Muscle layer of duodenum (tissue), 2 donors: ENCODE measurements at regions not wholly inside any gene's neighbourhood (a gene's known extent, or its start where the extent isn't known, plus 50 kb on each side); places are given as distances from the start of the nearest gene placed in this dataset.
A peak's percentile ranks its signal among the peaks of the same experiment; 100 is the strongest.

ENCODE experiments used
- H3K27ac ChIP-seq: one replicate; pipeline ENCODE4 v1.7.0; 2013; ENCODE audit warnings: mild to moderate bottlenecking, low read length
- H3K27me3 ChIP-seq: one replicate; pipeline ENCODE4 v1.7.0; 2013; ENCODE audit warnings: low read depth, mild to moderate bottlenecking, control low read depth, low read length
- H3K36me3 ChIP-seq, 2 donors: one replicate each; pipeline ENCODE4 v1.7.0; 2013; ENCODE audit warnings: low read length in 2 of 2, control low read depth in 1 of 2, mild to moderate bottlenecking in 1 of 2; ENCODE audit not compliant: insufficient read depth in 2 of 2, control insufficient read depth in 1 of 2
- H3K4me1 ChIP-seq, 2 donors: one replicate each; pipeline ENCODE4 v1.7.0; 2013; ENCODE audit warnings: low read length in 2 of 2, mild to moderate bottlenecking in 2 of 2, control low read depth in 1 of 2, moderate library complexity in 1 of 2; ENCODE audit not compliant: insufficient read depth in 2 of 2, control insufficient read depth in 1 of 2
- H3K4me3 ChIP-seq, 2 donors: one replicate each; pipeline ENCODE4 v1.7.0; 2013; ENCODE audit warnings: low read length in 2 of 2, low read depth in 1 of 2, mild to moderate bottlenecking in 1 of 2
- H3K9me3 ChIP-seq, 2 donors: one replicate each; pipeline ENCODE4 v1.7.0; 2013; ENCODE audit warnings: low read length in 2 of 2, control low read depth in 1 of 2, mild to moderate bottlenecking in 1 of 2; ENCODE audit not compliant: control insufficient read depth in 1 of 2
- donor health status: healthy.

DNA sequence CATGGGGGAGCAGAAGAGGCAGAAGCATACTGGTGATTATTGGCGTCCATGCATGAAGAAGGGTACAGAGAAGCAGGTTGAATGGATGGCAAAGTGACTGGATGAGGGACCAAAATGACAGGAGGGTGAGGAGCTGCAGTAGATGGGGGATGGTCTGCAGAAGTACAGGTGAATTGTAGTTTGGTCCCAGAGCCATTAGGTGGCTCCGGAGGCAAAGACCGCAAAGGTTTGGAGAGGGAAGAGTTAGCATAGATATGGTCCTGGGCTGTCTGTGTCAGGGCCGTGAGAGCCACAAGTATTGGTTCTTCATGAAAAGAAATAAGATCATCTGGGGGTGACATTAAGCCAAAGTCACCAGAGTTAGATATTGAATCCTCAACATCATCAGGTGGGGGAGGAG, 59.0 kb upstream of the ZNF726 start:
- Histone ChIP-seq H3K4me3 (no peak overlapping the region), H3K27me3 (no peaks in the 10 kb centered on the region), H3K9me3 (peaks cover 0 to 14% of the 10 kb centered on the region in 2 donors), H3K4me1 (no peaks in the 10 kb centered on the region), H3K36me3 (no peaks in the 10 kb centered on the region), H3K27ac (no peak overlapping the region)

DNA sequence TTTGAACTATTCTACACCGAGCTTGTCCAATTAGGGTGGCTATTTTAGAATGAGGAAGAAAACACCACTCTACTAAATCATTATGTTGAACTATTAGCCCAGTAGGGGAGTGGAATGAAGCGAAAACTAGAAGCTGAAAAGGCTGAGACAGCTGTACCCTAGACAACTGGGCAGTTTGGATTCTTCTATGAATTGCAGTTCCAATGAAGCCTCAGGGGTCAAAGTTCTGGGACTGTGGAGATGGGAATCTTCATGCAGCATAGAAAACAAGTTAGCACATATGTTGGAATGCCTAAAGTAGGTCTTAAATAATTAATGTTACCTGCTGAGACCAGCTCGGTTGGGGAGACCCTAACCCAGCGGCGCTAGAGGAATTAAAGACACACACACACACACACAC, 62.7 kb upstream of the ZNF726 start:
- Histone ChIP-seq H3K4me3 (no peak overlapping the region), H3K4me1 (no peaks in the 10 kb centered on the region), H3K27ac (no peak overlapping the region), H3K36me3 (no peaks in the 10 kb centered on the region), H3K9me3 (peaks cover 0 to 26% of the 10 kb centered on the region in 2 donors), H3K27me3 (no peaks in the 10 kb centered on the region)

DNA sequence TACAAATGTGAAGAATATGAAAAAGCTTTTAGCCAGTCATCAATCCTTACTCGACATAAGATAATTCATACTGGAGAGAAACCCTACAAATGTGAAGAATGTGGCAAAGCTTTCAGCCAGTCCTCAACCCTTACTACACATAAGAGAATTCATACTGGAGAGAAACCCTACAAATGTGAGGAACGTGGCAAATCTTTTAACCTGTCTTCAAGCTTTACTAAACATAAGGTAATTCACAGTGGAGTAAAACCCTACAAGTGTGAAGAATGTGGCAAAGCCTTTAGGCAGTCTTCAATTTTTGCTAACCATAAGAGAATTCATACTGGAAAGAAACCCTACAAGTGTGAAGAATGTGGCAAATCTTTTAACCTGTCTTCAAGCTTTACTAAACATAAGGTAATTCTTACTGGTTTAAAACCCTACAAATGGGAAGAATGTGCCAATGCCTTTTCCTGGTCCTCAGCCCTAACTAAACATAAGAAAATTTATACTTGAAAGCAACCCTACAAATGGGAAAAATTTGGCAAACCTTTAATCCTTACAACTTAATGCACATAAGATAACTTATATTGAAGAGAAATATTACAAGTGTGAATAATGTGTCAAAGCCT, 74.1 kb upstream of the ZNF681 start:
- H3K36me3 ChIP-seq, result no peaks in the 10 kb centered on the region
- H3K27me3 ChIP-seq, result no peaks in the 10 kb centered on the region
- H3K4me1 ChIP-seq, result no peaks in the 10 kb centered on the region
- peaks cover 11 to 36% of the 10 kb centered on the region in 2 donors for H3K9me3 ChIP-seq
- H3K4me3 ChIP-seq, result peak overlapping the region in 1 of 2 donors; percentile 43
- H3K27ac ChIP-seq, result no peak overlapping the region

DNA sequence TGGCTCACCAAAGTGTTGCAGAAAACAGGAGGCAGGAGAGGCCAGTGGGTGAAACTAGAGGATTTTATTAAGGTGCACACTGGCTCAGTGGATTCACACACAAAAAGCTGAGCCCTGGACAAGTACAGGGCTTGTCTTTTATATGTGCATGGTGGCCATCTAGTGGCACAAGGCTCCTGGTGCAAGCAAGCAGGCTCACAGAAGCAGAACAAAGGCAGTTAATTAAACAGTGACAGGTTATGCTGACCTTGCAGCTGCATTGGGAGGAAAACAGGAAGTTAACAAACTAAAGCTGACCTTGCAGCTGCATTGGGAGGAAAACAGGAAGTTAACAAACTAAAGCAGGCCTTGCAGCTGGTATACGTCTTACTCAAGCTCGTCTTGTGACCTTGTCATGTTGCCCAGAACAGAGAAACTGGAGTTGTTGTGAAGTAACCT, 65.3 kb upstream of the ZNF681 start:
- no peak overlapping the region for H3K27ac ChIP-seq
- H3K4me1 ChIP-seq, result no peaks in the 10 kb centered on the region
- H3K27me3 ChIP-seq, result no peaks in the 10 kb centered on the region
- no peaks in the 10 kb centered on the region for H3K36me3 ChIP-seq
- H3K9me3 ChIP-seq, result peaks cover 26 to 31% of the 10 kb centered on the region in 2 donors
- peak overlapping the region in 1 of 2 donors; percentile 34 for H3K4me3 ChIP-seq

DNA sequence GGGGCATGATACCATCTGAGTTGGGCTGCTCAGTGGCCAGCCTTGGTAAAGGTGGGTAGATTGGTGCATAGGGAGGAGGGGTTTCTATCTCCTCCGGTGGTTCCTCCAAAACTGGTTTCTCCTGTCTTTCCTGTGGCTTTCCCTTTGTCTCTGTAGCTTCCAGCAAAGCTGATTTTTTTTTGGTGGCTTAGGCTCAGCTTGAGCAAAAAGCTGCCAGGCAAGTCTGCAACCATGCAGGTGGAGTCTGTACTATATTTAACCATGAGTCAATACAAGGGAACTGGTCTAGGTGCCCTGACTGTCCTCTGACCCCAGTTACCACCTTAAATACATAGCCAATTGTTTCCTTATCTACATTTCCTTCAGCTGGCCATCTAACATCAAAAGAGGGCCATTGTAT, 64.0 kb upstream of the ZNF681 start:
- Histone ChIP-seq H3K27ac (no peak overlapping the region), H3K4me1 (no peaks in the 10 kb centered on the region), H3K27me3 (no peaks in the 10 kb centered on the region), H3K9me3 (peaks cover 26 to 31% of the 10 kb centered on the region in 2 donors), H3K36me3 (no peaks in the 10 kb centered on the region), H3K4me3 (peak overlapping the region in 1 of 2 donors; percentile 34)

DNA sequence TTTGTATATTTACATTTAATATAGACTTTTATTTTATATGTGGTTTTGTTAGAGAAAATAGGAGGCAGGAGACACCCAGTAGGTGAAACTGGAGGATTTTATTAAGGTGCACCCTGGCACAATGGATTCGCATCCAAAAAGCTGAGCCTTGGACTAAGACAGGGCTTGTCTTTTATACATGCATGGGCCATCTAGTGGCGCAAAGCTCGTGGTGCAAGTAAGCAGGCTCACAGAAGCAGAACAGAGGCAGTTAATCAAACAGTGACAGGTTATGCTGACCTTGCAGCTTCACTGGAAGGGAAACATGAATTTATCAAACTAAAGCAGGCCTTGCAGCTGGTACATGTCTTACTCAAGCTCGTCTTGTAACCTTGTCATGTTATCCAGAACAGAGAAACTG, 58.8 kb upstream of the ZNF681 start:
- Histone ChIP-seq H3K4me3 (no peak overlapping the region), H3K9me3 (peaks cover 10 to 11% of the 10 kb centered on the region in 2 donors), H3K27ac (no peak overlapping the region), H3K36me3 (no peaks in the 10 kb centered on the region), H3K4me1 (no peaks in the 10 kb centered on the region), H3K27me3 (no peaks in the 10 kb centered on the region)

DNA sequence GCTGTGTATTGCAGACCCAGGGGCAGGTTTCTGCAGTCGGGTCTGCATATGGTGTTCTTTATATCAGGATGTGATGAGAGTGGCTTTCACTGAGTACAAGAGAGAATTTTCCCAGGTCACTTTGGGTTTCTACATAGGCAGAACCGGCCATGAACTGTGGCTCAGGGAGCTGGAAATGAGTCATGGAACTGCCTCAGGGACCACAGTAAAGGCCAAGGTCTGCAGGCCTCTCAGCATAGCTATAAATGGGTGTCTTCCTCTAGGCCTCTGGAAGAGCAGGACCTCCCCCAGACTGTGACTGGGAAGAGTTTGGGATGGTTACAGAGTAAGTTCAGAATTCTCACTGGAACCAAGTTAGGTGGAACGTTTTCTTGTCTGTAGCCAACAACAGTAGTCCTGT, 51.8 kb upstream of the ZNF681 start:
- no peak overlapping the region for H3K27ac ChIP-seq
- no peaks in the 10 kb centered on the region for H3K27me3 ChIP-seq
- no peak overlapping the region for H3K4me3 ChIP-seq
- peaks cover 0 to 4% of the 10 kb centered on the region in 2 donors for H3K9me3 ChIP-seq
- peaks cover 0 to 6% of the 10 kb centered on the region in 2 donors for H3K36me3 ChIP-seq
- H3K4me1 ChIP-seq, result no peaks in the 10 kb centered on the region
